A549 (cell line): ENCODE measurements at regions not wholly inside any gene's neighbourhood (a gene's known extent, or its start where the extent isn't known, plus 50 kb on each side); places are given as distances from the start of the nearest gene placed in this dataset.
"Not testable (repeated sequence)": the region's sequence is repeated elsewhere in the genome, so short reads cannot be mapped to it uniquely, and the experiment has no call there.

Experiments used
- ATAC-seq, 2 experiments: fragments of 200-7000 bp in 1 of 2; fragments of >200 bp in 1 of 2; cut with Nextera tagmentation in 1 of 2; cut with Tn5 transposase in 1 of 2; 3 replicates each; pipeline versions ENCODE4 v1.8.0 to v1.9.1; 2018 to 2020; ENCODE audit warnings: mild to moderate bottlenecking in 1 of 2, moderate library complexity in 1 of 2
- CTCF ChIA-PET: fragments of 300-600 bp; sonication (Branson Sonifier 250); formaldehyde crosslinking; extraction: SDS; loops from one replicate; lab custom pipeline; 2021; ENCODE audit warnings: antibody characterized with exemption, inconsistent platforms; lab: Yijun Ruan, JAX
- POLR2A ChIA-PET: fragments of 350-600 bp; formaldehyde crosslinking; extraction: SDS; loops from one replicate; lab custom pipeline; 2021; ENCODE audit warnings: antibody characterized with exemption, inconsistent platforms; lab: Yijun Ruan, JAX
- DNase-seq, 2 experiments: peaks; one replicate each; pipeline versions ENCODE4 v3.0.0 to v3.0.0-alpha.2; 2011 to 2016; ENCODE audit warnings: low read depth in 1 of 2, low spot score in 1 of 2
- FAIRE-seq: peaks from 2 replicates; lab custom pipeline; 2011; peaks lifted over from hg19 to GRCh38; lab: Jason Lieb, UNC
- H3K27ac ChIP-seq, 2 experiments: fragments of >200 bp; sonication (Bioruptor Twin); formaldehyde crosslinking; 3 replicates each; pipeline ENCODE4 v1.5.1; 2016 to 2017
- H3K4me1 ChIP-seq: fragments of >200 bp; sonication (Bioruptor Twin); formaldehyde crosslinking; 3 replicates; pipeline ENCODE4 v1.6.1; 2016
- H3K4me2 ChIP-seq: fragments of >200 bp; sonication (Bioruptor Twin); formaldehyde crosslinking; 3 replicates; pipeline ENCODE4 v1.6.1; 2016
- H3K4me3 ChIP-seq: fragments of >200 bp; sonication (Bioruptor Twin); formaldehyde crosslinking; 3 replicates; pipeline ENCODE4 v1.5.1; 2016
- H3K9me3 ChIP-seq: fragments of >200 bp; sonication (Bioruptor Twin); formaldehyde crosslinking; 3 replicates; pipeline ENCODE4 v1.6.1; 2016
- CHD2 ChIP-seq: fragments of 150-350 bp; IDR thresholded peaks from 2 replicates; pipeline ENCODE4 v1.6.1; 2014; ENCODE audit warnings: low read length; ENCODE audit not compliant: partially characterized antibody
- CHD4 ChIP-seq: fragments of 200-600 bp; sonication (generic); IDR thresholded peaks from 2 replicates; pipeline ENCODE4 v1.6.1; 2016; ENCODE audit warnings: antibody characterized with exemption, mild to moderate bottlenecking, borderline replicate concordance
- EHF ChIP-seq: fragments of 250-450 bp; sonication (Bioruptor Pico); IDR thresholded peaks from 2 replicates; pipeline ENCODE4 v1.5.0; 2020; ENCODE audit warnings: mild to moderate bottlenecking
- EHMT2 ChIP-seq: fragments of 200-600 bp; sonication (generic); IDR thresholded peaks from 2 replicates; pipeline ENCODE4 v1.6.1; 2016; ENCODE audit warnings: antibody characterized with exemption, low read depth, mild to moderate bottlenecking, moderate library complexity
- JUN ChIP-seq, 2 experiments: fragments of >200 bp; sonication (Bioruptor Twin); formaldehyde crosslinking; IDR thresholded peaks; 2 replicates in 1 of 2; 3 replicates in 1 of 2; pipeline ENCODE4 v1.6.1; 2016 to 2017
- MAZ ChIP-seq: fragments of 150-350 bp; IDR thresholded peaks from 2 replicates; pipeline ENCODE4 v1.6.1; 2014; ENCODE audit warnings: antibody characterized with exemption, low read depth, low read length, borderline replicate concordance
- NPAS2 ChIP-seq: fragments of 250-450 bp; sonication (Bioruptor Pico); IDR thresholded peaks from 2 replicates; pipeline ENCODE4 v1.8.0; 2022; ENCODE audit warnings: mild to moderate bottlenecking, moderate library complexity, borderline replicate concordance
- NR3C1 ChIP-seq: fragments of >200 bp; sonication (Bioruptor Twin); formaldehyde crosslinking; IDR thresholded peaks from 3 replicates; pipeline ENCODE4 v1.6.1; 2017
- RARB ChIP-seq: fragments of 250-450 bp; sonication (Bioruptor Pico); IDR thresholded peaks from 2 replicates; pipeline ENCODE4 v1.8.0; 2021; ENCODE audit warnings: mild to moderate bottlenecking, moderate library complexity
- SMC3 ChIP-seq: fragments of >200 bp; sonication (Bioruptor Twin); formaldehyde crosslinking; IDR thresholded peaks from 3 replicates; pipeline ENCODE4 v1.6.1; 2018; ENCODE audit warnings: inconsistent platforms
- TFCP2L1 ChIP-seq: fragments of 250-450 bp; sonication (Bioruptor Pico); IDR thresholded peaks from 2 replicates; pipeline ENCODE4 v1.5.0; 2021; ENCODE audit warnings: mild to moderate bottlenecking
- ZC3H11A ChIP-seq: fragments of 450-650 bp; IDR thresholded peaks from 2 replicates; pipeline ENCODE4 v1.6.1; 2014; ENCODE audit warnings: antibody characterized with exemption, mild to moderate bottlenecking
- WGBS: methylation state at CpG from one replicate; pipeline ENCODE4 v1.1.6; 2017; ENCODE audit errors: missing lambda C conversion rate; 5-methylcytosine and 5-hydroxymethylcytosine counted together
- TF ChIP-seq, protein P1 (sequence below): IDR thresholded peaks from 2 replicates; pipeline ENCODE4 v1.6.1; 2012
- TF ChIP-seq, protein P2 (sequence below): fragments of 200-600 bp; sonication (generic); IDR thresholded peaks from 2 replicates; pipeline ENCODE4 v1.6.1; 2016; ENCODE audit warnings: antibody characterized with exemption, mild to moderate bottlenecking, moderate library complexity
- TF ChIP-seq, protein P3 (sequence below): fragments of 250-450 bp; sonication (Bioruptor Pico); IDR thresholded peaks from 2 replicates; pipeline ENCODE4 v1.5.0; 2021; ENCODE audit warnings: mild to moderate bottlenecking, moderate library complexity, borderline replicate concordance
- TF ChIP-seq, protein P4 (sequence below): fragments of 250-450 bp; sonication (Bioruptor Pico); IDR thresholded peaks from 2 replicates; pipeline ENCODE4 v1.5.0; 2020; ENCODE audit warnings: low read depth, mild to moderate bottlenecking, moderate library complexity

DNA sequence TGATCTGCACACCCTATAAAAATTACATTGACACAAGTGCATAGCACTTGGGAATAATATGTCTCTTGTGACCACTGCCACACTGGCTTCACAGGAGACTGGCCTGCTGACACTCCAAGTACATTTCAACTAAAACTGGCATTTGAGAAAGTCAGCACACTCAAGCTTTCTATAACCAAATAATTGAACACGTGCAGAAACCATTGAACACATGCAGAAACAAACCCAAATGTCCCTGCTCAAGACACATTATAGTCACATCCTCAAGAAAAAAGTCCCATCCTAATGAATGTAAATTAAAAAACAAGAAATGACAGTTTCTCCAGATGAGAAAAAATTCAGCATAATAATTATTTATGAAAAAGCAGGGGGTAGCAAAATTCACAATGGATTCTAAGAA is 1859.1 kb upstream of the PCDH20 start:
- TF ChIP-seq, protein P1, sequence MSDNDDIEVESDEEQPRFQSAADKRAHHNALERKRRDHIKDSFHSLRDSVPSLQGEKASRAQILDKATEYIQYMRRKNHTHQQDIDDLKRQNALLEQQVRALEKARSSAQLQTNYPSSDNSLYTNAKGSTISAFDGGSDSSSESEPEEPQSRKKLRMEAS, result no peak
- no peak for TF ChIP-seq TFCP2L1 (CRISPR knock-in tag)
- TF ChIP-seq, protein P2, sequence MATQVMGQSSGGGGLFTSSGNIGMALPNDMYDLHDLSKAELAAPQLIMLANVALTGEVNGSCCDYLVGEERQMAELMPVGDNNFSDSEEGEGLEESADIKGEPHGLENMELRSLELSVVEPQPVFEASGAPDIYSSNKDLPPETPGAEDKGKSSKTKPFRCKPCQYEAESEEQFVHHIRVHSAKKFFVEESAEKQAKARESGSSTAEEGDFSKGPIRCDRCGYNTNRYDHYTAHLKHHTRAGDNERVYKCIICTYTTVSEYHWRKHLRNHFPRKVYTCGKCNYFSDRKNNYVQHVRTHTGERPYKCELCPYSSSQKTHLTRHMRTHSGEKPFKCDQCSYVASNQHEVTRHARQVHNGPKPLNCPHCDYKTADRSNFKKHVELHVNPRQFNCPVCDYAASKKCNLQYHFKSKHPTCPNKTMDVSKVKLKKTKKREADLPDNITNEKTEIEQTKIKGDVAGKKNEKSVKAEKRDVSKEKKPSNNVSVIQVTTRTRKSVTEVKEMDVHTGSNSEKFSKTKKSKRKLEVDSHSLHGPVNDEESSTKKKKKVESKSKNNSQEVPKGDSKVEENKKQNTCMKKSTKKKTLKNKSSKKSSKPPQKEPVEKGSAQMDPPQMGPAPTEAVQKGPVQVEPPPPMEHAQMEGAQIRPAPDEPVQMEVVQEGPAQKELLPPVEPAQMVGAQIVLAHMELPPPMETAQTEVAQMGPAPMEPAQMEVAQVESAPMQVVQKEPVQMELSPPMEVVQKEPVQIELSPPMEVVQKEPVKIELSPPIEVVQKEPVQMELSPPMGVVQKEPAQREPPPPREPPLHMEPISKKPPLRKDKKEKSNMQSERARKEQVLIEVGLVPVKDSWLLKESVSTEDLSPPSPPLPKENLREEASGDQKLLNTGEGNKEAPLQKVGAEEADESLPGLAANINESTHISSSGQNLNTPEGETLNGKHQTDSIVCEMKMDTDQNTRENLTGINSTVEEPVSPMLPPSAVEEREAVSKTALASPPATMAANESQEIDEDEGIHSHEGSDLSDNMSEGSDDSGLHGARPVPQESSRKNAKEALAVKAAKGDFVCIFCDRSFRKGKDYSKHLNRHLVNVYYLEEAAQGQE, result no peak
- no peak overlapping the region for H3K27ac ChIP-seq
- no peaks in the 10 kb centered on the region for H3K9me3 ChIP-seq
- POLR2A ChIA-PET, result no interaction called here
- no peak for ATAC-seq
- H3K4me2 ChIP-seq, result no peak overlapping the region
- CTCF ChIA-PET, result no interaction called here
- no peak for FAIRE-seq
- no peak for DNase-seq
- no peak overlapping the region for H3K4me3 ChIP-seq
- H3K4me1 ChIP-seq, result no peaks in the 10 kb centered on the region
- WGBS, result 0% methylated on average over 1 of the region's 1 CpG

DNA sequence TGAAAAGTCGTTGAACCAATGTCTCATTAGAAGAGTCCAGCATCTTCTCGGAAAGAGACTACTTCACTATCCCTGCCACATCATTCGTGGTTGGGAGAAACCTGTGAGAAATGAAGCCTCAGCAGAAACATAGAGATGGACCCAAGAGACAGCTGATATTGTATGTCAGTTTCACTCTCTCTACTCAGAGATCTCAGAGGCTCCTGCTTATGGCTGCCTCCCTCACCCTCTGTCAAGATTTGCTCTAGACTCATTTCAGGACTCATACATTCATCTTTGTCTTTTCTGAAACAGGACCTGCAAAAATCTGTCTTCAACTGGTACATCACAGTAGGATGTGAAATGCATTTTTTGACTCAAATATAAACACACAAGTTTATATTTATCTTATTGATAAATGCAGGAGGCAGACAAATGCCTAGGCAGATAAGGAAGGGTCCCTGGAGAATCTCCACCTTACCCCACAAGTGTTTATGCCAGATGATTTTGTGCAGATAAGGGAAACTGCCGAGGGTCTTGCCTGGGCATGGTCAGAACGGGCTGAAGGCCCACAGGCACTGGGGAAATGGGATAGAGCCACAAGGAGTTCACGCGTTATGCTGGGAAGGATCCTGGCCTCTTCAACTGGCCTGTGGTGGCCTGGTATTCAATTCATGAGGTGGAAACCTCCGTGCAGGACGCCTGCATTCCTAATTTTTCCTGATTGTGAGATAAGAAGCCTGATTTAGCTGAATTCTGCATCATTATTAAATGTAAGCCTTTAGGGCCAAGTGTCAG is 1834.0 kb upstream of the PCDH20 start:
- Histone ChIP-seq H3K4me2 (no peak overlapping the region), H3K4me3 (no peak overlapping the region), H3K4me1 (no peaks in the 10 kb centered on the region), H3K9me3 (no peaks in the 10 kb centered on the region), H3K27ac (no peak overlapping the region)
- ATAC-seq (no peak), FAIRE-seq (no peak), DNase-seq (no peak)
- CTCF ChIA-PET, result interaction anchor here (1.3 kb wide), 1 partner anchor 8 kb away, joined by 3 read pairs; no protein-coding TSS in a partner anchor
- POLR2A ChIA-PET, result no interaction called here
- 35% methylated on average over 9 of the region's 9 CpGs for WGBS
- TF ChIP-seq, protein P3, sequence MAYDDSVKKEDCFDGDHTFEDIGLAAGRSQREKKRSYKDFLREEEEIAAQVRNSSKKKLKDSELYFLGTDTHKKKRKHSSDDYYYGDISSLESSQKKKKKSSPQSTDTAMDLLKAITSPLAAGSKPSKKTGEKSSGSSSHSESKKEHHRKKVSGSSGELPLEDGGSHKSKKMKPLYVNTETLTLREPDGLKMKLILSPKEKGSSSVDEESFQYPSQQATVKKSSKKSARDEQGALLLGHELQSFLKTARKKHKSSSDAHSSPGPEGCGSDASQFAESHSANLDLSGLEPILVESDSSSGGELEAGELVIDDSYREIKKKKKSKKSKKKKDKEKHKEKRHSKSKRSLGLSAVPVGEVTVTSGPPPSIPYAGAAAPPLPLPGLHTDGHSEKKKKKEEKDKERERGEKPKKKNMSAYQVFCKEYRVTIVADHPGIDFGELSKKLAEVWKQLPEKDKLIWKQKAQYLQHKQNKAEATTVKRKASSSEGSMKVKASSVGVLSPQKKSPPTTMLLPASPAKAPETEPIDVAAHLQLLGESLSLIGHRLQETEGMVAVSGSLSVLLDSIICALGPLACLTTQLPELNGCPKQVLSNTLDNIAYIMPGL, result no peak
- no peak for TF ChIP-seq EHMT2
- TF ChIP-seq NPAS2 (CRISPR knock-in tag), result no peak
- no peak for TF ChIP-seq ZC3H11A
- TF ChIP-seq NR3C1, result no peak
- no peak for TF ChIP-seq CHD4
- no peak for TF ChIP-seq JUN (IDR thresholded peaks at IDR 0.05)
- TF ChIP-seq, protein P4, sequence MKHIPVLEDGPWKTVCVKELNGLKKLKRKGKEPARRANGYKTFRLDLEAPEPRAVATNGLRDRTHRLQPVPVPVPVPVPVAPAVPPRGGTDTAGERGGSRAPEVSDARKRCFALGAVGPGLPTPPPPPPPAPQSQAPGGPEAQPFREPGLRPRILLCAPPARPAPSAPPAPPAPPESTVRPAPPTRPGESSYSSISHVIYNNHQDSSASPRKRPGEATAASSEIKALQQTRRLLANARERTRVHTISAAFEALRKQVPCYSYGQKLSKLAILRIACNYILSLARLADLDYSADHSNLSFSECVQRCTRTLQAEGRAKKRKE (CRISPR knock-in tag), result no peak
- no peak for TF ChIP-seq EHF
- no peak for TF ChIP-seq MAZ
- TF ChIP-seq RARB, result no peak
- TF ChIP-seq SMC3, result no peak
- no peak for TF ChIP-seq CHD2
- TF ChIP-seq, protein P1, result no peak

DNA sequence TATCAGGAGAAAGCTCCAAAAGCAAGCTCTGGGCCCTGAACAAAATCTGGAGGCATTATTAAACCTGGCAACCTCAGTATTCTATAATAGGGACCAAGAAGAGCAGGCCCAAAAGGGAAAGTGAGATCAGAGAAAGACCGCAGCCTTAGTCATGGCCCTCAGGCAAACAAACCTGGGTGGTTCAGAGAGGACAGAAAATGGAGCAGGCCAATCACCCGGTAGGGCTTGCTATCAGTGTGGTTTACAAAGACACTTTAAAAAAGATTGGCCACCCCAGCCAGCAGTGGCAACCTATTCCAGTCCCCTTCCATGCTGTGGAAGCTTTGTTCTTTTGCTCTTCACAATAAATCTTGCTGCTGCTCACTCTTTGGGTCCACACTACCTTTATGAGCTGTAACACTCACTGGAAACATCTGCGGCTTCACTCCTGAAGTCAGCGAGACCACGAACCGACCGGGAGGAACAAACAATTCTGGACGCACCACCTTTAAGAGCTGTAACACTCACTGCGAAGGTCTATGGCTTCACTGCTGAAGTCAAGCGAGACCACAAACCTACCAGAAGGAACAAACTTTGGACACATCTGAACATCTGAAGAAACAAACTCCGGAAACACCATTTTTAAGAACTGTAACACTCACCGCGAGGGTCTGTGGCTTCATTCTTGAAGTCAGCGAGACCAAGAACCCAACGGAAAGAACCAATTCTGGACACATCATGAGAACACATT is 1821.2 kb upstream of the PCDH20 start:
- CTCF ChIA-PET, DNase-seq, H3K4me3 ChIP-seq, H3K4me2 ChIP-seq, H3K4me1 ChIP-seq, ATAC-seq, FAIRE-seq, POLR2A ChIA-PET, H3K27ac ChIP-seq, H3K9me3 ChIP-seq: not testable (repeated sequence)
- WGBS, result 62% methylated on average over 13 of the region's 15 CpGs

DNA sequence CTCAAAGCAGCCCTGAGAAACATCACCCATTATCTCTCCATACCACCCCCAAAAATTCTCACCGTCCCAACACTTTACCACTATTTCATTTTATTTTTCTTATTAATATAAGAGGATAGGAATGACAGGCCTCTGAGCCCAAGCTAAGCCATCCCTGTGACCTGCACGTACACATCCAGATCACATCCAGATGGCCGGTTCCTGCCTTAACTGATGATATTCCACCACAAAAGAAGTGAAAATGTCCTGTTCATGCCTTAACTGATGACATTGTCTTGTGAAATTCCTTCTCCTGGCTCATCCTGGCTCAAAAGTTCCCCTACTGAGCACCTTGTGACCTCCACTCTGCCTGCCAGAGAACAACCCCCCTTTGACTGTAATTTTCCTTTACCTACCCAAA is 1802.9 kb upstream of the PCDH20 start:
- H3K27ac ChIP-seq, H3K4me3 ChIP-seq, H3K4me1 ChIP-seq, CTCF ChIA-PET, H3K9me3 ChIP-seq, POLR2A ChIA-PET, ATAC-seq, FAIRE-seq, DNase-seq, H3K4me2 ChIP-seq: not testable (repeated sequence)
- WGBS, result 89% methylated on average over 3 of the region's 3 CpGs
